HepG2 (cell line): ENCODE measurements at regions not wholly inside any gene's neighbourhood (a gene's known extent, or its start where the extent isn't known, plus 50 kb on each side); places are given as distances from the start of the nearest gene placed in this dataset.

Experiments used
- AHR ChIP-seq: IDR thresholded peaks from 2 replicates; pipeline ENCODE4 v1.6.1; 2018; ENCODE audit warnings: missing genetic modification reagents, missing compliant biosample characterization
- ARID3A ChIP-seq: IDR thresholded peaks from 2 replicates; pipeline ENCODE4 v1.6.1; 2012; ENCODE audit warnings: low read depth, low read length, improper control_type of control experiment
- GPN1 ChIP-seq: sonication (generic); formaldehyde crosslinking; IDR thresholded peaks from 2 replicates; pipeline ENCODE4 v1.5.1; 2020; ENCODE audit warnings: missing genetic modification reagents, borderline replicate concordance
- NR2F6 ChIP-seq, 2 experiments: IDR thresholded peaks; 2 replicates each; pipeline ENCODE4 v1.6.1; 2016; ENCODE audit warnings: antibody characterized with exemption in 1 of 2, mild to moderate bottlenecking in 1 of 2
- POLR2AphosphoS2 ChIP-seq: IDR thresholded peaks from 2 replicates; pipeline ENCODE4 v1.6.1; 2011; ENCODE audit warnings: low read depth, low read length, improper control_type of control experiment
- SIN3A ChIP-seq: IDR thresholded peaks from 2 replicates; pipeline ENCODE4 v1.6.1; 2011; ENCODE audit warnings: low read depth, mild to moderate bottlenecking, control low read depth, low read length, borderline replicate concordance
- ZNF383 ChIP-seq: sonication (generic); formaldehyde crosslinking; IDR thresholded peaks from 2 replicates; pipeline ENCODE4 v1.4.0; 2020; ENCODE audit warnings: missing genetic modification reagents, mild to moderate bottlenecking, borderline replicate concordance
- ZNF674 ChIP-seq: sonication (generic); formaldehyde crosslinking; IDR thresholded peaks from 2 replicates; pipeline ENCODE4 v1.5.0; 2020; ENCODE audit warnings: low read depth, mild to moderate bottlenecking, missing genetic modification reagents
- ZNF724P ChIP-seq: sonication (generic); formaldehyde crosslinking; IDR thresholded peaks from 2 replicates; pipeline ENCODE4 v1.8.0; 2022; ENCODE audit warnings: missing genetic modification reagents, borderline replicate concordance
- ZNF777 ChIP-seq: sonication (generic); formaldehyde crosslinking; IDR thresholded peaks from 2 replicates; pipeline ENCODE4 v1.4.0; 2020; ENCODE audit warnings: missing genetic modification reagents
- ZNF883 ChIP-seq: sonication (generic); formaldehyde crosslinking; IDR thresholded peaks from 2 replicates; pipeline ENCODE4 v1.5.1; 2020; ENCODE audit warnings: mild to moderate bottlenecking, missing genetic modification reagents; ENCODE audit errors: not compliant biosample characterization
- TF ChIP-seq, protein P1 (sequence below), 2 experiments: sonication (generic) in 1 of 2; formaldehyde crosslinking in 1 of 2; IDR thresholded peaks; 2 replicates each; pipeline versions ENCODE4 v1.5.1 to v1.6.1; 2011 to 2020; ENCODE audit warnings: borderline replicate concordance in 1 of 2, low read depth in 1 of 2, low read length in 1 of 2, mild to moderate bottlenecking in 1 of 2, missing genetic modification reagents in 1 of 2, moderate library complexity in 1 of 2
- TF ChIP-seq, protein P2 (sequence below): sonication (generic); formaldehyde crosslinking; IDR thresholded peaks from 2 replicates; pipeline ENCODE4 v1.4.0; 2020; ENCODE audit warnings: mild to moderate bottlenecking, missing genetic modification reagents
- TF ChIP-seq, protein P3 (sequence below): sonication (generic); formaldehyde crosslinking; IDR thresholded peaks from 2 replicates; pipeline ENCODE4 v1.4.0; 2020; ENCODE audit warnings: missing genetic modification reagents

- TF ChIP-seq ARID3A (no peak), NR2F6 (IDR thresholded peaks at IDR 0.05) (no peak), NR2F6 (CRISPR knock-in tag; IDR thresholded peaks at IDR 0.05) (no peak), SIN3A (no peak), AHR (CRISPR knock-in tag) (no peak), ZNF777 (no peak), ZNF883 (CRISPR knock-in tag) (no peak), ZNF383 (CRISPR knock-in tag) (no peak), GPN1 (CRISPR knock-in tag) (no peak), POLR2AphosphoS2 (no peak), ZNF724P (CRISPR knock-in tag) (no peak), ZNF674 (no peak)
- TF ChIP-seq, protein P1, sequence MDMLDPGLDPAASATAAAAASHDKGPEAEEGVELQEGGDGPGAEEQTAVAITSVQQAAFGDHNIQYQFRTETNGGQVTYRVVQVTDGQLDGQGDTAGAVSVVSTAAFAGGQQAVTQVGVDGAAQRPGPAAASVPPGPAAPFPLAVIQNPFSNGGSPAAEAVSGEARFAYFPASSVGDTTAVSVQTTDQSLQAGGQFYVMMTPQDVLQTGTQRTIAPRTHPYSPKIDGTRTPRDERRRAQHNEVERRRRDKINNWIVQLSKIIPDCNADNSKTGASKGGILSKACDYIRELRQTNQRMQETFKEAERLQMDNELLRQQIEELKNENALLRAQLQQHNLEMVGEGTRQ (IDR thresholded peaks at IDR 0.05; ENCODE audit: low read depth, low read length) = no peak
- TF ChIP-seq, protein P1 (CRISPR knock-in tag; IDR thresholded peaks at IDR 0.05; ENCODE audit: borderline replicate concordance) = no peak
- TF ChIP-seq, protein P2, sequence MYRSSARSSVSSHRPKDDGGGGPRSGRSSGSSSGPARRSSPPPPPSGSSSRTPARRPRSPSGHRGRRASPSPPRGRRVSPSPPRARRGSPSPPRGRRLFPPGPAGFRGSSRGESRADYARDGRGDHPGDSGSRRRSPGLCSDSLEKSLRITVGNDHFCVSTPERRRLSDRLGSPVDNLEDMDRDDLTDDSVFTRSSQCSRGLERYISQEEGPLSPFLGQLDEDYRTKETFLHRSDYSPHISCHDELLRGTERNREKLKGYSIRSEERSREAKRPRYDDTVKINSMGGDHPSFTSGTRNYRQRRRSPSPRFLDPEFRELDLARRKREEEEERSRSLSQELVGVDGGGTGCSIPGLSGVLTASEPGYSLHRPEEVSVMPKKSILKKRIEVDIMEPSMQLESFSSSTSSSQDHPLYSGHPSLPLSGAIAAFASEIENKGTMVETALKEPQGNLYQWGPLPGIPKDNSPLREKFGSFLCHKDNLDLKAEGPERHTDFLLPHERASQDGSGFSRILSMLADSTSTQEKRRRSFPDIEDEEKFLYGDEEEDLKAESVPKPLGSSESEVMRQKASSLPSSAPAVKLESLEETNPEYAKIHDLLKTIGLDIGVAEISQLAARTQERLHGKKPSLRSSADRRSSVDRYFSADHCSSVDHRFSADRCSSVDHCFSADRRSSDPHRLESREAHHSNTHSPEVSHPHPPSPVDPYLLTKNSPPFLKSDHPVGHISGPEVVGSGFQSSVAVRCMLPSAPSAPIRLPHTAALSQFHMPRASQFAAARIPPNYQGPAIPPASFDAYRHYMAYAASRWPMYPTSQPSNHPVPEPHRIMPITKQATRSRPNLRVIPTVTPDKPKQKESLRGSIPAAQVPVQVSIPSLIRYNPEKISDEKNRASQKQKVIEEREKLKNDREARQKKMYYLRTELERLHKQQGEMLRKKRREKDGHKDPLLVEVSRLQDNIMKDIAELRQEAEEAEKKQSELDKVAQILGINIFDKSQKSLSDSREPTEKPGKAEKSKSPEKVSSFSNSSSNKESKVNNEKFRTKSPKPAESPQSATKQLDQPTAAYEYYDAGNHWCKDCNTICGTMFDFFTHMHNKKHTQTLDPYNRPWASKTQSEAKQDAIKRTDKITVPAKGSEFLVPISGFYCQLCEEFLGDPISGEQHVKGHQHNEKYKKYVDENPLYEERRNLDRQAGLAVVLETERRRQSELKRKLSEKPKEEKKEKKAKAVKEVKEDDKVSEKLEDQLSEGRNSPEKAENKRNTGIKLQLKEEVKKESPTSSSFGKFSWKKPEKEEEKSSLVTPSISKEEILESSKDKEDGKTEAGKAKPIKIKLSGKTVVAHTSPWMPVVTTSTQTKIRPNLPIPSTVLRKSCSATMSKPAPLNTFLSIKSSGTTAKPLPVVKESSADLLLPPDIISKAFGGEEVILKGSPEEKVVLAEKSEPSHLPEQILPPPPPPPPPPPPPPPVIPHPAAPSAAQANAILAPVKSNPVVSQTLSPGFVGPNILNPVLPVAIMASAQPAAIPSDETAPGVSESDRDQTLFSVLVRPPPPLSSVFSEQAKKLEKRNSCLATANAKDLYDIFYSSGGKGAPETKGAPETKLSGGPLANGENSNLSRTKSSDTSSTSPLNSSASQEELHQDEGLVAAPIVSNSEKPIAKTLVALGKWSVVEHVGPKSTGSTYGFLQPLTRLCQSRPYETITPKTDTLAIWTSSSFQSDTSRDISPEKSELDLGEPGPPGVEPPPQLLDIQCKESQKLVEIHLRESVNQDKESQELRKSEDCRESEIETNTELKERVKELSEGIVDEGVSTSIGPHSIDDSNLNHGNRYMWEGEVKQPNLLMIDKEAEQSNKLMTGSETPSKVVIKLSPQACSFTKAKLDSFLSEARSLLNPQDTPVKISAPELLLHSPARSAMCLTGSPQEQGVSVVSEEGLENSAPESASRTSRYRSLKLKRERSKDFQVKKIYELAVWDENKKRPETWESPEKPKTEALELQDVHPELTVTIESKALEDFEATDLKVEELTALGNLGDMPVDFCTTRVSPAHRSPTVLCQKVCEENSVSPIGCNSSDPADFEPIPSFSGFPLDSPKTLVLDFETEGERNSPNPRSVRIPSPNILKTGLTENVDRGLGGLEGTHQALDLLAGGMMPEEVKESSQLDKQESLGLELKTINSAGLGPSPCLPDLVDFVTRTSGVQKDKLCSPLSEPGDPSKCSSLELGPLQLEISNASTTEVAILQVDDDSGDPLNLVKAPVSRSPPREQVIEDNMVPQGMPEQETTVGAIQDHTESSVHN (CRISPR knock-in tag) = no peak
- TF ChIP-seq, protein P3, sequence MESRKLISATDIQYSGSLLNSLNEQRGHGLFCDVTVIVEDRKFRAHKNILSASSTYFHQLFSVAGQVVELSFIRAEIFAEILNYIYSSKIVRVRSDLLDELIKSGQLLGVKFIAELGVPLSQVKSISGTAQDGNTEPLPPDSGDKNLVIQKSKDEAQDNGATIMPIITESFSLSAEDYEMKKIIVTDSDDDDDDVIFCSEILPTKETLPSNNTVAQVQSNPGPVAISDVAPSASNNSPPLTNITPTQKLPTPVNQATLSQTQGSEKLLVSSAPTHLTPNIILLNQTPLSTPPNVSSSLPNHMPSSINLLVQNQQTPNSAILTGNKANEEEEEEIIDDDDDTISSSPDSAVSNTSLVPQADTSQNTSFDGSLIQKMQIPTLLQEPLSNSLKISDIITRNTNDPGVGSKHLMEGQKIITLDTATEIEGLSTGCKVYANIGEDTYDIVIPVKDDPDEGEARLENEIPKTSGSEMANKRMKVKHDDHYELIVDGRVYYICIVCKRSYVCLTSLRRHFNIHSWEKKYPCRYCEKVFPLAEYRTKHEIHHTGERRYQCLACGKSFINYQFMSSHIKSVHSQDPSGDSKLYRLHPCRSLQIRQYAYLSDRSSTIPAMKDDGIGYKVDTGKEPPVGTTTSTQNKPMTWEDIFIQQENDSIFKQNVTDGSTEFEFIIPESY (CRISPR knock-in tag) = no peak
Measured at GRCh38 chr1:87239997-87240605, 88.6 kb upstream of the LMO4 start (continued).
